Activated T-cell treated with anti-CD3 and anti-CD28 coated beads for 24 hours (primary cell): ENCODE measurements at regions not wholly inside any gene's neighbourhood (a gene's known extent, or its start where the extent isn't known, plus 50 kb on each side); places are given as distances from the start of the nearest gene placed in this dataset.
"Not testable (repeated sequence)": the region's sequence is repeated elsewhere in the genome, so short reads cannot be mapped to it uniquely, and the experiment has no call there.

Experiments
- DNase-seq: peaks from one replicate; pipeline ENCODE4 v3.0.0-alpha.2; 2020; ENCODE audit warnings: low read depth

GRCh38 chr6:131336596-131336995 lies 201.3 kb downstream of the AKAP7 start:
- DNase-seq = no peak

- DNase-seq = not testable (repeated sequence)
These were observed 211.6 kb downstream of the AKAP7 start for GRCh38 chr6:131346896-131347295.

GRCh38 chr6:131348572-131348971 lies 213.3 kb downstream of the AKAP7 start:
- no peak for DNase-seq

- no peak for DNase-seq
These were observed 213.9 kb downstream of the AKAP7 start for GRCh38 chr6:131349199-131349598.

- no peak for DNase-seq
These were observed 217.8 kb downstream of the AKAP7 start for GRCh38 chr6:131353106-131353505.

GRCh38 chr6:131353876-131354275 lies 218.6 kb downstream of the AKAP7 start:
- no peak for DNase-seq

- no peak for DNase-seq
These were observed 218.7 kb upstream of the ARG1 start for GRCh38 chr6:131354356-131354755.

GRCh38 chr6:131356161-131356560 lies 216.9 kb upstream of the ARG1 start:
- DNase-seq = no peak

- no peak for DNase-seq
These were observed 215.5 kb upstream of the ARG1 start for GRCh38 chr6:131357501-131357900.

- DNase-seq = no peak
These were observed 211.0 kb upstream of the ARG1 start for GRCh38 chr6:131362070-131362469.

- no peak for DNase-seq
These were observed 210.3 kb upstream of the ARG1 start for GRCh38 chr6:131362696-131363095.

GRCh38 chr6:131363947-131364834 lies 208.8 kb upstream of the ARG1 start:
- DNase-seq = no peak

GRCh38 chr6:131366223-131366622 lies 206.8 kb upstream of the ARG1 start:
- DNase-seq = no peak

- DNase-seq = no peak
These were observed 205.7 kb upstream of the ARG1 start for GRCh38 chr6:131367206-131367873.

GRCh38 chr6:131368198-131368911 lies 204.7 kb upstream of the ARG1 start:
- DNase-seq = no peak

GRCh38 chr6:131372535-131372934 lies 200.5 kb upstream of the ARG1 start:
- DNase-seq = no peak

- DNase-seq = no peak
These were observed 195.8 kb upstream of the ARG1 start for GRCh38 chr6:131377112-131377705.

- DNase-seq = no peak
These were observed 194.2 kb upstream of the ARG1 start for GRCh38 chr6:131378874-131379273.

- DNase-seq = no peak
These were observed 193.1 kb upstream of the ARG1 start for GRCh38 chr6:131379948-131380347.

GRCh38 chr6:131381052-131381708 lies 191.8 kb upstream of the ARG1 start:
- no peak for DNase-seq

- no peak for DNase-seq
These were observed 191.3 kb upstream of the ARG1 start for GRCh38 chr6:131381709-131382093.

GRCh38 chr6:131382631-131383030 lies 190.4 kb upstream of the ARG1 start:
- DNase-seq = no peak
